HEK293 (cell line): ENCODE measurements at regions not wholly inside any gene's neighbourhood (a gene's known extent, or its start where the extent isn't known, plus 50 kb on each side); places are given as distances from the start of the nearest gene placed in this dataset.

ENCODE experiments used
- CTCF ChIA-PET: fragments of 350-600 bp; formaldehyde crosslinking; extraction: SDS; loops from one replicate; lab custom pipeline; 2021; ENCODE audit warnings: antibody characterized with exemption; lab: Yijun Ruan, JAX
- POLR2A ChIA-PET: fragments of 300-600 bp; formaldehyde crosslinking; extraction: SDS; loops from one replicate; lab custom pipeline; 2020; ENCODE audit warnings: antibody characterized with exemption, inconsistent platforms; lab: Yijun Ruan, JAX
- H3K27ac ChIP-seq: fragments of 200-500 bp; sonication (Bioruptor generic); 2 replicates; pipeline ENCODE4 v1.5.1; 2014; ENCODE audit warnings: low read depth, low read length, control low read depth, inconsistent platforms; ENCODE audit errors: extremely low read depth
- H3K36me3 ChIP-seq, 2 experiments: fragments of 200-500 bp in 1 of 2; sonication (Bioruptor generic) in 1 of 2; 1 replicate in 1 of 2; 2 replicates in 1 of 2; pipeline ENCODE4 v1.5.1; 2014 to 2017; ENCODE audit warnings: inconsistent platforms in 2 of 2, low read length in 2 of 2; ENCODE audit not compliant: control insufficient read depth in 2 of 2, insufficient read depth in 1 of 2
- H3K4me1 ChIP-seq: fragments of 200-500 bp; sonication (Bioruptor generic); 2 replicates; pipeline ENCODE4 v1.5.1; 2014; ENCODE audit warnings: mild to moderate bottlenecking, low read length, inconsistent platforms; ENCODE audit not compliant: control insufficient read depth, insufficient read depth
- H3K4me3 ChIP-seq: 2 replicates; pipeline ENCODE4 v1.5.1; 2011; ENCODE audit warnings: low read depth, mild to moderate bottlenecking, control low read depth, low read length, moderate library complexity
- H3K9me3 ChIP-seq: fragments of 200-500 bp; sonication (Bioruptor generic); 2 replicates; pipeline ENCODE4 v1.5.1; 2014; ENCODE audit warnings: low read depth, low read length, inconsistent platforms; ENCODE audit not compliant: control insufficient read depth, insufficient read depth
- ATF2 ChIP-seq: fragments of 450-650 bp; formaldehyde crosslinking; IDR thresholded peaks from 2 replicates; pipeline ENCODE4 v1.5.1; 2016; ENCODE audit warnings: missing biosample characterization, missing genetic modification characterization, low read depth
- BCL11B ChIP-seq: fragments of 450-650 bp; formaldehyde crosslinking; IDR thresholded peaks from 2 replicates; pipeline ENCODE4 v1.5.1; 2016; ENCODE audit warnings: low read depth, missing biosample characterization, missing genetic modification characterization
- FEZF1 ChIP-seq: fragments of 450-650 bp; formaldehyde crosslinking; IDR thresholded peaks from 2 replicates; pipeline ENCODE4 v1.5.1; 2016; ENCODE audit warnings: missing biosample characterization, missing genetic modification characterization
- HIC1 ChIP-seq: fragments of 450-650 bp; formaldehyde crosslinking; IDR thresholded peaks from 2 replicates; pipeline ENCODE4 v1.5.1; 2016; ENCODE audit warnings: missing biosample characterization, missing genetic modification characterization
- KLF10 ChIP-seq: fragments of 450-650 bp; IDR thresholded peaks from 2 replicates; pipeline ENCODE4 v1.5.1; 2018; ENCODE audit warnings: missing biosample characterization, mild to moderate bottlenecking, missing genetic modification characterization
- PRDM1 ChIP-seq: fragments of 450-650 bp; formaldehyde crosslinking; IDR thresholded peaks from 2 replicates; pipeline ENCODE4; 2016; ENCODE audit warnings: missing biosample characterization, missing genetic modification characterization
- PRDM2 ChIP-seq: fragments of 450-650 bp; formaldehyde crosslinking; IDR thresholded peaks from 2 replicates; pipeline ENCODE4 v1.5.1; 2016; ENCODE audit warnings: missing biosample characterization, missing genetic modification characterization, borderline replicate concordance
- YY1 ChIP-seq: fragments of 450-650 bp; formaldehyde crosslinking; IDR thresholded peaks from 2 replicates; pipeline ENCODE4 v1.5.1; 2018; ENCODE audit warnings: missing biosample characterization, missing genetic modification characterization
- ZBTB1 ChIP-seq: fragments of 450-650 bp; formaldehyde crosslinking; IDR thresholded peaks from 2 replicates; pipeline ENCODE4 v1.5.1; 2016; ENCODE audit warnings: missing biosample characterization, missing genetic modification characterization
- ZBTB17 ChIP-seq: fragments of 450-650 bp; formaldehyde crosslinking; IDR thresholded peaks from 2 replicates; pipeline ENCODE4 v1.5.1; 2016; ENCODE audit warnings: missing biosample characterization, missing genetic modification characterization
- ZBTB44 ChIP-seq: fragments of 450-650 bp; IDR thresholded peaks from 2 replicates; pipeline ENCODE4 v1.5.1; 2018; ENCODE audit warnings: missing biosample characterization, mild to moderate bottlenecking, missing genetic modification characterization
- ZBTB8A ChIP-seq: fragments of 450-650 bp; formaldehyde crosslinking; IDR thresholded peaks from 2 replicates; pipeline ENCODE4 v1.5.1; 2016; ENCODE audit warnings: missing biosample characterization, missing genetic modification characterization
- ZFP37 ChIP-seq: fragments of 450-650 bp; formaldehyde crosslinking; IDR thresholded peaks from 2 replicates; pipeline ENCODE4 v1.5.1; 2016; ENCODE audit warnings: missing biosample characterization, missing genetic modification characterization
- ZIC2 ChIP-seq: fragments of 450-650 bp; formaldehyde crosslinking; IDR thresholded peaks from 2 replicates; pipeline ENCODE4 v1.5.1; 2016; ENCODE audit warnings: missing biosample characterization, missing genetic modification characterization
- ZNF23 ChIP-seq: fragments of 450-650 bp; formaldehyde crosslinking; IDR thresholded peaks from 2 replicates; pipeline ENCODE4 v1.5.1; 2016; ENCODE audit warnings: missing biosample characterization, missing genetic modification characterization, borderline replicate concordance
- ZNF335 ChIP-seq: fragments of 450-650 bp; formaldehyde crosslinking; conservative IDR thresholded peaks from 2 replicates; pipeline ENCODE4 v1.5.1; 2016; ENCODE audit warnings: missing biosample characterization, missing genetic modification characterization
- ZNF350 ChIP-seq: fragments of 450-650 bp; formaldehyde crosslinking; IDR thresholded peaks from 2 replicates; pipeline ENCODE4 v1.5.0; 2017; ENCODE audit warnings: missing biosample characterization, mild to moderate bottlenecking, missing genetic modification characterization
- ZNF629 ChIP-seq: fragments of 450-650 bp; formaldehyde crosslinking; IDR thresholded peaks from 2 replicates; pipeline ENCODE4 v1.5.1; 2017; ENCODE audit warnings: missing biosample characterization, missing genetic modification characterization
- ZNF639 ChIP-seq: fragments of 450-650 bp; formaldehyde crosslinking; IDR thresholded peaks from 2 replicates; pipeline ENCODE4 v1.5.1; 2016; ENCODE audit warnings: missing biosample characterization, missing genetic modification characterization
- ZNF660 ChIP-seq: fragments of 450-650 bp; IDR thresholded peaks from 2 replicates; pipeline ENCODE4 v1.5.1; 2018; ENCODE audit warnings: missing biosample characterization, mild to moderate bottlenecking, missing genetic modification characterization
- ZNF843 ChIP-seq: fragments of 450-650 bp; formaldehyde crosslinking; IDR thresholded peaks from 2 replicates; pipeline ENCODE4 v1.5.1; 2016; ENCODE audit warnings: missing biosample characterization, missing genetic modification characterization
- ZSCAN4 ChIP-seq: fragments of 450-650 bp; formaldehyde crosslinking; IDR thresholded peaks from 2 replicates; pipeline ENCODE4 v1.5.1; 2017; ENCODE audit warnings: missing biosample characterization, missing genetic modification characterization

GRCh38 chr3:168812234-168812633, 716.5 kb upstream of the GOLIM4 start:
- H3K9me3 ChIP-seq, result no peaks in the 10 kb centered on the region
- CTCF ChIA-PET, result interaction anchor here (0.6 to 1.2 kb wide), 3 partner anchors 15 to 1558 kb away, joined by 3 to 5 read pairs (median 4); no protein-coding TSS in a partner anchor
- no peaks in the 10 kb centered on the region for H3K36me3 ChIP-seq
- peaks cover 9% of the 10 kb centered on the region for H3K4me1 ChIP-seq
- POLR2A ChIA-PET, result no interaction called here
- no peak overlapping the region for H3K4me3 ChIP-seq
- TF ChIP-seq ZNF23 (tag by site-specific recombination), result no peak
- TF ChIP-seq ZIC2 (tag by site-specific recombination), result 0 out of 2 replicates have a peak, but pooled peaks have one; percentile 17
- 0 out of 2 replicates have a peak, but pooled peaks have one; percentile 29 for TF ChIP-seq YY1 (tag by site-specific recombination)
- peak; percentile 18; the same call in 1 of the 2 replicates for TF ChIP-seq ZNF629 (tag by site-specific recombination)
- TF ChIP-seq ZBTB44, result peak; percentile 98
- TF ChIP-seq ZBTB17 (tag by site-specific recombination), result peak; percentile 32; the same call in 1 of the 2 replicates
- TF ChIP-seq ZNF660, result 0 out of 2 replicates have a peak, but pooled peaks have one; percentile 9
- TF ChIP-seq ATF2 (tag by site-specific recombination), result peak; percentile 76
- TF ChIP-seq ZSCAN4 (tag by site-specific recombination), result no peak
- TF ChIP-seq ZNF843, result 0 out of 2 replicates have a peak, but pooled peaks have one; percentile 16
- TF ChIP-seq PRDM1 (tag by site-specific recombination), result peak; percentile 93
- 0 out of 2 replicates have a peak, but pooled peaks have one; percentile 22 for TF ChIP-seq ZBTB8A
- TF ChIP-seq FEZF1 (tag by site-specific recombination), result peak; percentile 23; the same call in 1 of the 2 replicates
- 0 out of 2 replicates have a peak, but pooled peaks have one; percentile 8 for TF ChIP-seq ZNF335 (tag by site-specific recombination)
- no peak for TF ChIP-seq ZFP37 (tag by site-specific recombination)
- H3K27ac ChIP-seq, result no peak overlapping the region

- Histone ChIP-seq H3K9me3 (no peaks in the 10 kb centered on the region), H3K36me3 (no peaks in the 10 kb centered on the region), H3K4me3 (no peak overlapping the region), H3K27ac (no peak overlapping the region), H3K4me1 (peaks cover 14% of the 10 kb centered on the region)
- ChIA-PET CTCF (no interaction called here), POLR2A (no interaction called here)
- TF ChIP-seq KLF10, result no peak
- no peak for TF ChIP-seq HIC1 (tag by site-specific recombination)
- no peak for TF ChIP-seq PRDM2 (tag by site-specific recombination)
- TF ChIP-seq BCL11B (tag by site-specific recombination), result no peak
- no peak for TF ChIP-seq ZNF350 (tag by site-specific recombination)
- no peak for TF ChIP-seq ZBTB1 (tag by site-specific recombination)
- TF ChIP-seq ZNF639, result no peak
These were observed 712.9 kb upstream of the GOLIM4 start for GRCh38 chr3:168808596-168808995.
